Keratinocyte (primary cell): ENCODE measurements at regions not wholly inside any gene's neighbourhood (a gene's known extent, or its start where the extent isn't known, plus 50 kb on each side); places are given as distances from the start of the nearest gene placed in this dataset.

ENCODE experiments used
- EZH2 ChIP-seq: IDR thresholded peaks from one replicate; pipeline ENCODE4 v1.6.1; 2012; ENCODE audit warnings: inconsistent platforms, mild to moderate bottlenecking, low read length, moderate library complexity
- TF ChIP-seq, protein P1 (sequence below), 3 experiments: IDR thresholded peaks in 1 of 3; conservative IDR thresholded peaks in 1 of 3; optimal IDR thresholded peaks in 1 of 3; 2 replicates in 2 of 3; 3 replicates in 1 of 3; pipeline versions ENCODE3 to v1.5.1; 2011; ENCODE audit warnings: low read length in 3 of 3, mild to moderate bottlenecking in 3 of 3, moderate library complexity in 2 of 3, control low read depth in 1 of 3, inconsistent platforms in 1 of 3; ENCODE audit not compliant: insufficient read depth in 2 of 3; ENCODE audit errors: extremely low read depth in 1 of 3

- TF ChIP-seq, protein P1, sequence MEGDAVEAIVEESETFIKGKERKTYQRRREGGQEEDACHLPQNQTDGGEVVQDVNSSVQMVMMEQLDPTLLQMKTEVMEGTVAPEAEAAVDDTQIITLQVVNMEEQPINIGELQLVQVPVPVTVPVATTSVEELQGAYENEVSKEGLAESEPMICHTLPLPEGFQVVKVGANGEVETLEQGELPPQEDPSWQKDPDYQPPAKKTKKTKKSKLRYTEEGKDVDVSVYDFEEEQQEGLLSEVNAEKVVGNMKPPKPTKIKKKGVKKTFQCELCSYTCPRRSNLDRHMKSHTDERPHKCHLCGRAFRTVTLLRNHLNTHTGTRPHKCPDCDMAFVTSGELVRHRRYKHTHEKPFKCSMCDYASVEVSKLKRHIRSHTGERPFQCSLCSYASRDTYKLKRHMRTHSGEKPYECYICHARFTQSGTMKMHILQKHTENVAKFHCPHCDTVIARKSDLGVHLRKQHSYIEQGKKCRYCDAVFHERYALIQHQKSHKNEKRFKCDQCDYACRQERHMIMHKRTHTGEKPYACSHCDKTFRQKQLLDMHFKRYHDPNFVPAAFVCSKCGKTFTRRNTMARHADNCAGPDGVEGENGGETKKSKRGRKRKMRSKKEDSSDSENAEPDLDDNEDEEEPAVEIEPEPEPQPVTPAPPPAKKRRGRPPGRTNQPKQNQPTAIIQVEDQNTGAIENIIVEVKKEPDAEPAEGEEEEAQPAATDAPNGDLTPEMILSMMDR (optimal IDR thresholded peaks at IDR 0.05 in 1 of 3, IDR thresholded peaks at IDR 0.05 in 1 of 3, conservative IDR thresholded peaks at IDR 0.05 in 1 of 3; ENCODE audit: extremely low read depth in 1 of 3, insufficient read depth in 2 of 3, low read length in 3 of 3), result no peak
- TF ChIP-seq EZH2, result no peak
Measured at GRCh38 chr13:90027409-90027808, 1320.1 kb upstream of the MIR17HG start.
